Spleen (tissue), 11 donors: ENCODE measurements at regions not wholly inside any gene's neighbourhood (a gene's known extent, or its start where the extent isn't known, plus 50 kb on each side); places are given as distances from the start of the nearest gene placed in this dataset.

Experiments
- DNase-seq: peaks from one replicate; pipeline ENCODE4 v3.0.0-alpha.2; 2020
- H3K27ac ChIP-seq, 8 donors: fragments of 200-600 bp; sonication (generic) in 7 of 8; 1 replicate in 4 of 8; 2 replicates in 4 of 8; pipeline versions ENCODE4 v1.5.0 to v1.8.0; 2016 to 2021; ENCODE audit warnings: inconsistent platforms in 4 of 8, mild to moderate bottlenecking in 4 of 8, moderate library complexity in 1 of 8
- H3K27me3 ChIP-seq, 7 donors: fragments of 200-600 bp; sonication (generic) in 6 of 7; replicated peaks in 1 of 7; 1 replicate in 4 of 7; 2 replicates in 3 of 7; pipeline versions ENCODE4 v1.5.0 to v1.8.0; 2016 to 2021; ENCODE audit warnings: inconsistent platforms in 3 of 7, mild to moderate bottlenecking in 1 of 7
- H3K36me3 ChIP-seq, 6 donors: fragments of 200-600 bp; sonication (generic) in 5 of 6; 1 replicate in 4 of 6; 2 replicates in 2 of 6; pipeline versions ENCODE4 v1.5.0 to v1.8.0; 2016 to 2021; ENCODE audit warnings: inconsistent platforms in 2 of 6
- H3K4me1 ChIP-seq, 6 donors: fragments of 200-600 bp; sonication (generic) in 5 of 6; 1 replicate in 3 of 6; 2 replicates in 3 of 6; pipeline versions ENCODE4 v1.5.0 to v1.8.0; 2016 to 2021; ENCODE audit warnings: inconsistent platforms in 3 of 6
- H3K4me3 ChIP-seq, 8 donors: fragments of 200-600 bp; sonication (generic) in 7 of 8; 1 replicate in 4 of 8; 2 replicates in 4 of 8; pipeline versions ENCODE4 v1.5.0 to v1.8.0; 2016 to 2021; ENCODE audit warnings: inconsistent platforms in 4 of 8, mild to moderate bottlenecking in 4 of 8, moderate library complexity in 2 of 8
- H3K9me3 ChIP-seq, 8 donors: fragments of 200-600 bp; sonication (generic) in 7 of 8; 1 replicate in 4 of 8; 2 replicates in 4 of 8; pipeline versions ENCODE4 v1.5.0 to v1.8.0; 2016 to 2021; ENCODE audit warnings: inconsistent platforms in 4 of 8
- CTCF ChIP-seq, 11 experiments: fragments of 200-600 bp in 7 of 11; fragments of 450-650 bp in 4 of 11; sonication (generic) in 4 of 11; IDR thresholded peaks in 8 of 11; conservative IDR thresholded peaks in 3 of 11; 1 replicate in 7 of 11; 2 replicates in 4 of 11; pipeline versions ENCODE4 v1.4.0 to v1.8.0; 2016 to 2021; ENCODE audit warnings: antibody characterized with exemption in 11 of 11, inconsistent platforms in 4 of 11, mild to moderate bottlenecking in 1 of 11
- POLR2A ChIP-seq, 3 donors: fragments of 450-650 bp; IDR thresholded peaks; one replicate each; pipeline ENCODE4 v1.5.1; 2017; ENCODE audit warnings: antibody characterized with exemption in 3 of 3, mild to moderate bottlenecking in 1 of 3
- POLR2AphosphoS5 ChIP-seq, 3 donors: sonication (generic); formaldehyde crosslinking; IDR thresholded peaks; one replicate each; pipeline ENCODE4 v1.5.1; 2017; ENCODE audit warnings: antibody characterized with exemption in 3 of 3
- WGBS, 5 donors: extraction: QIAGEN DNeasy Blood & Tissue Kit in 3 of 5; methylation state at CpG; one replicate each; pipeline versions ENCODE4 v1.1.5 to v1.1.7; 2013 to 2018; 5-methylcytosine and 5-hydroxymethylcytosine counted together
- intact Hi-C: fragments of 100-400 bp; cut with DNase I; formaldehyde crosslinking; loops from one replicate; pipeline ENCODE4 v1.15.0; 2023; ENCODE audit warnings: low total_unique reads
- donor health status: healthy with polysubstance abuse.
- donor health status: DM: no; HTN: no; CAD: no; lungs with moderate emphysema.
- donor health status: DM: no; HTN: no; CAD: no.
- donor health status: Bipolar disorder and iron deficiency.
- donor health status: healthy.
- donor health status: DM: no; HTN: no; CAD: no.
- donor health status: DM: yes; HTN: yes; CAD: no.

DNA sequence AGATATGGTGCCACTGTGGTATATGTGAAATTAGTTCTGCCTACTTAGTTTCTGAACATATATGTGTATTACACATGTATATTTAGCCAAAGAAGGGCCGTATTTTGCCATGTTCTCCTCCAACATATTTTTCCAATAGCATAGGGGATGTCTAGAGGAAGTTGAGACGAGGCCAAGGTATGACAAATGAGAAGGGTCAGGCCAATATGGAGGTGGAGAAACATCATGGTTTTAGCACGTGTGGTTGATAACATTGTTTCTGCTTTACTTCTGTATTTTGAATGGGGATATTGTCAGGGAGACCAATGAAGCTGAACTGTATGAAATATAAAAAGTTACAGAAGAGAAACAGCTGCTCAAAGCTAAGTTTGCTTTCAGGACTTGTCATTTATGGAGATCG lies 246.7 kb upstream of the TLL1 start:
- Histone ChIP-seq H3K4me1 (no peaks in the 10 kb centered on the region), H3K9me3 (no peaks in the 10 kb centered on the region), H3K27ac (no peak overlapping the region), H3K36me3 (no peaks in the 10 kb centered on the region), H3K4me3 (no peak overlapping the region), H3K27me3 (no peaks in the 10 kb centered on the region)
- intact Hi-C loops: no loop called here
- no peak for DNase-seq
- TF ChIP-seq POLR2A (IDR thresholded peaks at IDR 0.05) (no peak), CTCF (IDR thresholded peaks at IDR 0.05 in 8 of 11, conservative IDR thresholded peaks at IDR 0.05 in 3 of 11) (no peak), POLR2AphosphoS5 (IDR thresholded peaks at IDR 0.05) (no peak)
- WGBS, 5 donors: 67 to 82% (median 72%) methylated on average over 4 of the region's 4 CpGs

- Histone ChIP-seq H3K4me1 (no peaks in the 10 kb centered on the region), H3K9me3 (no peaks in the 10 kb centered on the region), H3K36me3 (no peaks in the 10 kb centered on the region), H3K27me3 (no peaks in the 10 kb centered on the region), H3K4me3 (peak overlapping the region in 1 of 8 donors; percentile 12), H3K27ac (no peak overlapping the region)
- DNase-seq: no peak
- TF ChIP-seq POLR2A (IDR thresholded peaks at IDR 0.05): no peak
- no peak for TF ChIP-seq CTCF (IDR thresholded peaks at IDR 0.05 in 8 of 11, conservative IDR thresholded peaks at IDR 0.05 in 3 of 11)
- TF ChIP-seq POLR2AphosphoS5 (IDR thresholded peaks at IDR 0.05): no peak
- WGBS, 5 donors: 64 to 77% (median 65%) methylated on average over 3 of the region's 3 CpGs
- intact Hi-C loops: no loop called here
Measured at GRCh38 chr4:165627128-165627527, 245.9 kb upstream of the TLL1 start.

DNA sequence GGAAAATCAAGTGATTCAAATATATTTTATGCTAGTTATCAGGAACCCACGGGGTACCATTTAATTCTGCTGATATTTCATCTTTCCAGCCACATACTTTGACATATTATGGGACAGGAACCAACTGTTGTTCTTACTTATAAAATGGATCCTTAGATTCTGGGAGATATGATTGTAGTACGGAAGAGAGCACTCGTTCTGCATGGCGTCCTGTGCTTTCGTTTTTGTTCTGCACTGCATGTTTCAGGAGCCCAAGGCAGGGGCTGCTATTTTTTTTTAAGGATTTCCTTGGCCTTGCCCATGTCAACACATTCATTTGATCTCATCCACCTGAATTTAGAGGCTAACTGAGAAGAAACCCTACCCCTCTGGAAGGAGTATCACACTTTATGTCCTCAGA lies 245.5 kb upstream of the TLL1 start:
- Histone ChIP-seq H3K4me3 (peak overlapping the region in 1 of 8 donors; percentile 12), H3K27ac (no peak overlapping the region), H3K27me3 (no peaks in the 10 kb centered on the region), H3K9me3 (no peaks in the 10 kb centered on the region), H3K4me1 (no peaks in the 10 kb centered on the region), H3K36me3 (no peaks in the 10 kb centered on the region)
- DNase-seq: no peak
- 64 to 79% (median 73%) methylated on average over 5 of the region's 5 CpGs for WGBS, 5 donors
- no peak for TF ChIP-seq POLR2AphosphoS5 (IDR thresholded peaks at IDR 0.05)
- TF ChIP-seq POLR2A (IDR thresholded peaks at IDR 0.05): no peak
- TF ChIP-seq CTCF (IDR thresholded peaks at IDR 0.05 in 8 of 11, conservative IDR thresholded peaks at IDR 0.05 in 3 of 11): no peak
- intact Hi-C loops: no loop called here

DNA sequence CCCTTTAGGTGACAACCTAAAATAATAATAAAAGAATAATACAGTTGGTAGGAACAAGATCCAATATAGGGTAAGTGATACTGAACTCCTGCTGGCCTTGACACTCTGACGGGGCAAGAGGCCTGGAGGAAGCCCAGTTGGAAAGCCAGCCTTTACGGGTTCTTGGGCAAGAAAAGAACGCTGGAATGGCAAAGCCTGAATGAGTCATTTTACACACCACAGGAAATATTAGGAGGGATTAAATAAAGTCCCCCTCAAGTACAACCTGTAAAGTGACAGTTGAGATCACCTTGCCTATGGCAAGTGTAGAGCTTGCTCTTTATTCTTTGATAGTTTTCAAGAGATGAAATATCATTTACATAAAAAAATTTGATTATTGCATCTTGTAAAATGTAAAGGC lies 244.5 kb upstream of the TLL1 start:
- 76 to 88% (median 82%) methylated on average over 3 of the region's 3 CpGs for WGBS, 5 donors
- intact Hi-C loops: no loop called here
- no peak for DNase-seq

More for the DNA sequence above, 244.5 kb upstream of the TLL1 start:
- no peak for TF ChIP-seq CTCF (IDR thresholded peaks at IDR 0.05 in 8 of 11, conservative IDR thresholded peaks at IDR 0.05 in 3 of 11)
- no peak for TF ChIP-seq POLR2A (IDR thresholded peaks at IDR 0.05)
- TF ChIP-seq POLR2AphosphoS5 (IDR thresholded peaks at IDR 0.05): no peak
- Histone ChIP-seq H3K27ac (no peak overlapping the region), H3K27me3 (no peaks in the 10 kb centered on the region), H3K4me3 (no peak overlapping the region), H3K36me3 (no peaks in the 10 kb centered on the region), H3K9me3 (no peaks in the 10 kb centered on the region), H3K4me1 (no peaks in the 10 kb centered on the region)
